ENCODE measurements at regions not wholly inside any gene's neighbourhood (a gene's known extent, or its start where the extent isn't known, plus 50 kb on each side); places are given as distances from the start of the nearest gene placed in this dataset.

DNA sequence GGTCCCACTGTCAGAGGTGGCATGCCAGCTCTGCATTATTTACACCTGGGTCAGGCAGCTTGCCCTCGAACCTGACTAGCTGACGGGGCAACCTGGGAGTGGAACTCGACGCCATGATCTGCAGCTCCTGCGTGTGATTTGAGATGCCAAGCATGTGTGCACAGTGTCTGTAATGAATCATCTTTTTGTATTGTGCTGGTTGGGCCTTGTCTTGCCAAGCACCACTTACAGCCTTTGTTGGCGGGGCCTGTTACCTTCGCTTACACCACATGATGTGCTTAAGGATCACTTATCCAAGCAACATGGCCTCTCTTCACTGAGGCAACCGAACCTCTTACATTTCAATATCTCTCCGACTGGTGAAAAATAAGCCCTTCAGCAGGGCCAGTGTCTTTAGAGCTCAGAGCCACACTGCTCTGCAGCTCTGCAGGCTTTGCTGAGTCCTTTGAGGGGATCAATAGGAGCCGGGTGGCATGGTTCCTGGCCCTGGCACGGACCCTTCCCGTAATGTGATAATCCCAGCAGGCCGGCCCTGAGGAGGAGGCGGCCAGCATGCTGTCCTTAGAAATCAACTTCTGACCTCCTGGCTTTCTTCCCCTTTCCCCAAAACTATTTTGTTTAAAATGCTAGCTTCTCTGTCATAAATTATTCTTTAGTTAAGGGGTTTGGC, 297.7 kb upstream of the CD180 start:
- Histone ChIP-seq H3K4me3 (ENCODE audit: insufficient read depth, low read depth, low read length, poor library complexity, severe bottlenecking) (no peak overlapping the region), H3K27me3 (replicated peaks; ENCODE audit: control insufficient read depth, insufficient read depth, low read length, poor library complexity, severe bottlenecking) (no peaks in the 10 kb centered on the region), H3K4me1 (ENCODE audit: control insufficient read depth, insufficient read depth, low read length, poor library complexity, severe bottlenecking) (no peaks in the 10 kb centered on the region), H3K36me3 (ENCODE audit: control insufficient read depth, insufficient read depth, low read length) (no peaks in the 10 kb centered on the region), H3K9me3 (ENCODE audit: control insufficient read depth, low read length) (no peaks in the 10 kb centered on the region), H3K27ac (ENCODE audit: insufficient read depth, low read length, poor library complexity, severe bottlenecking) (no peak overlapping the region)
- no peak for DNase-seq

- Histone ChIP-seq H3K27me3 (replicated peaks; ENCODE audit: control insufficient read depth, insufficient read depth, low read length, poor library complexity, severe bottlenecking) (no peaks in the 10 kb centered on the region), H3K36me3 (ENCODE audit: control insufficient read depth, insufficient read depth, low read length) (no peaks in the 10 kb centered on the region), H3K9me3 (ENCODE audit: control insufficient read depth, low read length) (no peaks in the 10 kb centered on the region), H3K4me3 (ENCODE audit: insufficient read depth, low read depth, low read length, poor library complexity, severe bottlenecking) (no peak overlapping the region), H3K27ac (ENCODE audit: insufficient read depth, low read length, poor library complexity, severe bottlenecking) (no peak overlapping the region), H3K4me1 (ENCODE audit: control insufficient read depth, insufficient read depth, low read length, poor library complexity, severe bottlenecking) (no peaks in the 10 kb centered on the region)
- DNase-seq = no peak
Observed at GRCh38 chr5:67493676-67494075, 297.1 kb upstream of the CD180 start.

DNA sequence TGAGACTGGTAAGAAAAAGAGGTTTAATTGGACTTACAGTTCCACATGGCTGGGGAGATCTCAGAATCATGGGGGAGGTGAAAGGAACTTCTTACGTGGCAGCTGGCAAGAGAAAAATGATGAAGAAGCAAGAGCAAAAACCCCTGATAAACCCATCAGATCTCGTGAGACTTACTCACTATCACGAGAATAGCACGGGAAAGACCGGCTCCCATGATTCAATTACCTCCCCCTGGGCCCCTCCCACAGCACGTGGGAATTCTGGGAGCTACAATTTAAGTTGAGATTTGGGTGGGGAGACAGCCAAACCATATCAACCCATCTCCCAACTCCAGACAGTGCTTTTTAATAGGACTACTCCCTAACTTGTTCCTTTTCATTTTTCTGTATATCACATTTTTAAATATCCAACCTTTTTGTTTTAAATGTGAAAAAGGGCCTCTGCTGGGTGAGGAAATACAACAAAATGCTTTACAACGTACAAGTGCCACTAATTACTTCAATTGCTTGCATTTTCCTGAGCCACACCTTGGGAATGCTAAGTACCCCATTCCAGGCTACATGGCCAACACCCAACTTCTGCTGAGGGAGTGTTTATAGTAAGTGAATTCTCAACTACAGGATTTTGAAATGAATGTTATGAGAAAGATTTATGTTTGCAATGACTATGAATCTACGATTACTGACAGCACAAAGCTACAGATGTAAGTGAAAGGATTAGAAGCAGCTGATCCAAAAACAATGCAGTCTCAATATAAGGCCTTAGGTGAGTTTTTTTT, 294.1 kb upstream of the CD180 start:
- Histone ChIP-seq H3K36me3 (ENCODE audit: control insufficient read depth, insufficient read depth, low read length) (no peaks in the 10 kb centered on the region), H3K27me3 (replicated peaks; ENCODE audit: control insufficient read depth, insufficient read depth, low read length, poor library complexity, severe bottlenecking) (no peaks in the 10 kb centered on the region), H3K27ac (ENCODE audit: insufficient read depth, low read length, poor library complexity, severe bottlenecking) (no peak overlapping the region), H3K4me3 (ENCODE audit: insufficient read depth, low read depth, low read length, poor library complexity, severe bottlenecking) (no peak overlapping the region), H3K9me3 (ENCODE audit: control insufficient read depth, low read length) (no peaks in the 10 kb centered on the region), H3K4me1 (ENCODE audit: control insufficient read depth, insufficient read depth, low read length, poor library complexity, severe bottlenecking) (no peaks in the 10 kb centered on the region)
- DNase-seq = no peak

DNA sequence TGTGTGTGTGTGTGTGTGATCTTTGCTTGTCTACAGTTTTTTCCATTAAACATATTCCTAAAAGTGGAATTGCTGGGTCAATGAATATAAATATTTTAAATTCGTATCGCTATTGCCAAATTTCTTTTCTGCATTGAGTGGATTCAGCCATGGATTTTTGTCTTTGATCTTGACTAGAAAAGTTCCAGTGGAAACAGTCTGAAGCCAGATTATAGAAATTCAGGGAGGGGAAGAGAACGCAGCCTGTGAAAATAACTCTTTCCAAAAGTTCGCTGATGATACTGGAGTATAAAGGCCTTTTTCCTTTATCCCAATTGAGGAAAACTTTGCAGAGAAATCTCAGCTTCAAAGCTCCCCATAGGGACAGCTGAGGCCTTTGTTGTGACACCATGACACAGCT, 292.3 kb upstream of the CD180 start:
- Histone ChIP-seq H3K36me3 (ENCODE audit: control insufficient read depth, insufficient read depth, low read length) (no peaks in the 10 kb centered on the region), H3K4me1 (ENCODE audit: control insufficient read depth, insufficient read depth, low read length, poor library complexity, severe bottlenecking) (no peaks in the 10 kb centered on the region), H3K9me3 (ENCODE audit: control insufficient read depth, low read length) (no peaks in the 10 kb centered on the region), H3K27ac (ENCODE audit: insufficient read depth, low read length, poor library complexity, severe bottlenecking) (no peak overlapping the region), H3K27me3 (replicated peaks; ENCODE audit: control insufficient read depth, insufficient read depth, low read length, poor library complexity, severe bottlenecking) (no peaks in the 10 kb centered on the region), H3K4me3 (ENCODE audit: insufficient read depth, low read depth, low read length, poor library complexity, severe bottlenecking) (no peak overlapping the region)
- DNase-seq = no peak

- no peaks in the 10 kb centered on the region for H3K27me3 ChIP-seq (replicated peaks; ENCODE audit: control insufficient read depth, insufficient read depth, low read length, poor library complexity, severe bottlenecking)
Observed at GRCh38 chr5:67487862-67488261, 291.3 kb upstream of the CD180 start.

GRCh38 chr5:67483453-67484030, 286.9 kb upstream of the CD180 start:
- no peaks in the 10 kb centered on the region for H3K9me3 ChIP-seq (ENCODE audit: control insufficient read depth, low read length)

More at GRCh38 chr5:67487862-67488261, 291.3 kb upstream of the CD180 start:
- Histone ChIP-seq H3K27ac (ENCODE audit: insufficient read depth, low read length, poor library complexity, severe bottlenecking) (no peak overlapping the region), H3K4me3 (ENCODE audit: insufficient read depth, low read depth, low read length, poor library complexity, severe bottlenecking) (no peak overlapping the region), H3K36me3 (ENCODE audit: control insufficient read depth, insufficient read depth, low read length) (no peaks in the 10 kb centered on the region), H3K4me1 (ENCODE audit: control insufficient read depth, insufficient read depth, low read length, poor library complexity, severe bottlenecking) (no peaks in the 10 kb centered on the region), H3K9me3 (ENCODE audit: control insufficient read depth, low read length) (no peaks in the 10 kb centered on the region)
- DNase-seq = no peak

GRCh38 chr5:67481362-67481761, 284.8 kb upstream of the CD180 start:
- no peaks in the 10 kb centered on the region for H3K27me3 ChIP-seq (replicated peaks; ENCODE audit: control insufficient read depth, insufficient read depth, low read length, poor library complexity, severe bottlenecking)
- no peak overlapping the region for H3K4me3 ChIP-seq (ENCODE audit: insufficient read depth, low read depth, low read length, poor library complexity, severe bottlenecking)
- H3K27ac ChIP-seq (ENCODE audit: insufficient read depth, low read length, poor library complexity, severe bottlenecking) = no peak overlapping the region
- H3K4me1 ChIP-seq (ENCODE audit: control insufficient read depth, insufficient read depth, low read length, poor library complexity, severe bottlenecking) = no peaks in the 10 kb centered on the region
- no peaks in the 10 kb centered on the region for H3K9me3 ChIP-seq (ENCODE audit: control insufficient read depth, low read length)
- no peak for DNase-seq
- H3K36me3 ChIP-seq (ENCODE audit: control insufficient read depth, insufficient read depth, low read length) = no peaks in the 10 kb centered on the region

More at GRCh38 chr5:67483453-67484030, 286.9 kb upstream of the CD180 start:
- Histone ChIP-seq H3K4me3 (ENCODE audit: insufficient read depth, low read depth, low read length, poor library complexity, severe bottlenecking) (no peak overlapping the region), H3K36me3 (ENCODE audit: control insufficient read depth, insufficient read depth, low read length) (no peaks in the 10 kb centered on the region), H3K27ac (ENCODE audit: insufficient read depth, low read length, poor library complexity, severe bottlenecking) (no peak overlapping the region), H3K27me3 (replicated peaks; ENCODE audit: control insufficient read depth, insufficient read depth, low read length, poor library complexity, severe bottlenecking) (no peaks in the 10 kb centered on the region), H3K4me1 (ENCODE audit: control insufficient read depth, insufficient read depth, low read length, poor library complexity, severe bottlenecking) (no peaks in the 10 kb centered on the region)
- no peak for DNase-seq

DNA sequence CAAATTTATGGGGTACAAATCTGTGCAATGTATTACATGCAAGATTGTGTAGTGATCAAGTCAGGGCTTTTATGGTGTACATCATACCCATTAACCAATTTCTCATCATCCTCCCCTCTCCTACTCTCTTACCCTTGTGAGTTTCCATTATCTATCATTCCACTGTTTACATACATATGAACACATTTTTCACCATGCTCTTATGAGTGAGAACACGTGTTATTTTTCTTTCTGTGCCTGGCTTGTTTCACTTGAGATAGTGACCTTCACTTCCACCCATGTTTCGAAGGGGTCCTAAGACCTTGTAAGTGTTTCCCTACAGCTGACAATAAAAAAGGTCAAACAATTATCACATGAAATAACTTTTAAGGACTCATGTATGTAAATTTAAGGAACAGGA, 281.7 kb upstream of the CD180 start:
- Histone ChIP-seq H3K4me1 (ENCODE audit: control insufficient read depth, insufficient read depth, low read length, poor library complexity, severe bottlenecking) (no peaks in the 10 kb centered on the region), H3K9me3 (ENCODE audit: control insufficient read depth, low read length) (no peaks in the 10 kb centered on the region), H3K36me3 (ENCODE audit: control insufficient read depth, insufficient read depth, low read length) (no peaks in the 10 kb centered on the region), H3K27me3 (replicated peaks; ENCODE audit: control insufficient read depth, insufficient read depth, low read length, poor library complexity, severe bottlenecking) (no peaks in the 10 kb centered on the region), H3K27ac (ENCODE audit: insufficient read depth, low read length, poor library complexity, severe bottlenecking) (no peak overlapping the region), H3K4me3 (ENCODE audit: insufficient read depth, low read depth, low read length, poor library complexity, severe bottlenecking) (no peak overlapping the region)
- no peak for DNase-seq

DNA sequence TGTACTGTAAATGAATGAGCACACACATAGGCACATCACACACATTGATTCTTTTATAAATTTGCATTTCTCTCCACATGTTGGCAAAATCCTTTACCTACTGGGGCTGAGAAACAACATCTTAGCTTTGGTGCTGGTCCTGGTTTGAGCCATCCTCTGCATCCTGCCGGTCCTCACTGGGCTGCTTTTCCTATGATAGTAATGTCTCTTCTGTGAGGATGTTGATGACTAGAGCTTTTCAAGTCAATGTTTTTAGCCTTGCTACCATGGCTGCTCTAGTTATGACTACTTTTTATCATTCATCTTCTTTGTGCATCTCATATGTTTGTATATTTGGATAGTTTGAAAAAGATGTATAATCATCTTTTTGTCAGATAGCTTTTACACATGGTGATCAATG, 280.4 kb upstream of the CD180 start:
- Histone ChIP-seq H3K27ac (ENCODE audit: insufficient read depth, low read length, poor library complexity, severe bottlenecking) (no peak overlapping the region), H3K4me3 (ENCODE audit: insufficient read depth, low read depth, low read length, poor library complexity, severe bottlenecking) (no peak overlapping the region), H3K9me3 (ENCODE audit: control insufficient read depth, low read length) (no peaks in the 10 kb centered on the region), H3K36me3 (ENCODE audit: control insufficient read depth, insufficient read depth, low read length) (no peaks in the 10 kb centered on the region), H3K4me1 (ENCODE audit: control insufficient read depth, insufficient read depth, low read length, poor library complexity, severe bottlenecking) (no peaks in the 10 kb centered on the region), H3K27me3 (replicated peaks; ENCODE audit: control insufficient read depth, insufficient read depth, low read length, poor library complexity, severe bottlenecking) (no peaks in the 10 kb centered on the region)
- DNase-seq = no peak

- no peak for DNase-seq
- H3K27ac ChIP-seq (ENCODE audit: insufficient read depth, low read length, poor library complexity, severe bottlenecking) = no peak overlapping the region
- no peaks in the 10 kb centered on the region for H3K4me1 ChIP-seq (ENCODE audit: control insufficient read depth, insufficient read depth, low read length, poor library complexity, severe bottlenecking)
- no peaks in the 10 kb centered on the region for H3K36me3 ChIP-seq (ENCODE audit: control insufficient read depth, insufficient read depth, low read length)
- no peaks in the 10 kb centered on the region for H3K9me3 ChIP-seq (ENCODE audit: control insufficient read depth, low read length)
- no peak overlapping the region for H3K4me3 ChIP-seq (ENCODE audit: insufficient read depth, low read depth, low read length, poor library complexity, severe bottlenecking)
- H3K27me3 ChIP-seq (replicated peaks; ENCODE audit: control insufficient read depth, insufficient read depth, low read length, poor library complexity, severe bottlenecking) = no peaks in the 10 kb centered on the region
Observed at GRCh38 chr5:67476531-67476930, 279.9 kb upstream of the CD180 start.

All from effector memory CD4-positive, alpha-beta T cell (primary cell).